Parathyroid adenoma (tissue), 2 donors: ENCODE measurements at regions not wholly inside any gene's neighbourhood (a gene's known extent, or its start where the extent isn't known, plus 50 kb on each side); places are given as distances from the start of the nearest gene placed in this dataset.

ENCODE experiments used
- H2AFZ ChIP-seq: fragments of 300-600 bp; sonication (generic); one replicate; pipeline ENCODE4 v1.7.0; 2017; ENCODE audit warnings: antibody characterized with exemption, mild to moderate bottlenecking
- H3K27ac ChIP-seq: fragments of 300-600 bp; sonication (generic); one replicate; pipeline ENCODE4 v1.7.0; 2017
- H3K27me3 ChIP-seq: fragments of 300-600 bp; sonication (generic); one replicate; pipeline ENCODE4 v1.7.0; 2017; ENCODE audit warnings: low read length; ENCODE audit not compliant: control insufficient read depth, insufficient read depth
- H3K36me3 ChIP-seq: fragments of 300-600 bp; sonication (generic); one replicate; pipeline ENCODE4 v1.7.0; 2017; ENCODE audit warnings: low read length; ENCODE audit not compliant: control insufficient read depth, insufficient read depth
- H3K4me1 ChIP-seq: fragments of 300-600 bp; sonication (generic); one replicate; pipeline ENCODE4 v1.7.0; 2017; ENCODE audit warnings: control low read depth
- H3K4me2 ChIP-seq: fragments of 300-600 bp; sonication (generic); one replicate; pipeline ENCODE4 v1.7.0; 2017; ENCODE audit warnings: low read length
- H3K4me3 ChIP-seq: fragments of 300-600 bp; sonication (generic); one replicate; pipeline ENCODE4 v1.7.0; 2017; ENCODE audit warnings: low read depth, low read length
- H3K79me2 ChIP-seq: fragments of 300-600 bp; sonication (generic); one replicate; pipeline ENCODE4 v1.7.0; 2017; ENCODE audit warnings: control low read depth
- H3K9ac ChIP-seq: fragments of 300-600 bp; sonication (generic); one replicate; pipeline ENCODE4 v1.7.0; 2017; ENCODE audit warnings: mild to moderate bottlenecking
- H3K9me3 ChIP-seq: fragments of 300-600 bp; sonication (generic); one replicate; pipeline ENCODE4 v1.7.0; 2017; ENCODE audit warnings: low read length; ENCODE audit not compliant: control insufficient read depth
- CTCF ChIP-seq: fragments of 300-600 bp; sonication (generic); IDR thresholded peaks from one replicate; pipeline ENCODE4 v1.7.0; 2017; ENCODE audit warnings: antibody characterized with exemption, mild to moderate bottlenecking
- donor health status: primary hyperparathyroidism.

- H3K27ac ChIP-seq: no peak overlapping the region
- no peak overlapping the region for H2AFZ ChIP-seq
- no peaks in the 10 kb centered on the region for H3K27me3 ChIP-seq
- TF ChIP-seq CTCF: no peak
- no peak overlapping the region for H3K9ac ChIP-seq
- H3K36me3 ChIP-seq: no peaks in the 10 kb centered on the region
- no peak overlapping the region for H3K4me3 ChIP-seq
- H3K9me3 ChIP-seq: no peaks in the 10 kb centered on the region
- no peak overlapping the region for H3K4me2 ChIP-seq
- H3K4me1 ChIP-seq: peaks cover 13% of the 10 kb centered on the region
- no peaks in the 10 kb centered on the region for H3K79me2 ChIP-seq
These were observed 524.4 kb upstream of the CDH5 start for GRCh38 chr16:65842067-65842466.

GRCh38 chr16:65838001-65838400 lies 528.5 kb upstream of the CDH5 start:
- Histone ChIP-seq H3K27ac (no peak overlapping the region), H3K4me2 (no peak overlapping the region), H3K9me3 (no peaks in the 10 kb centered on the region), H3K4me1 (peaks cover 13% of the 10 kb centered on the region), H3K36me3 (no peaks in the 10 kb centered on the region), H3K4me3 (no peak overlapping the region), H3K79me2 (no peaks in the 10 kb centered on the region), H3K9ac (no peak overlapping the region), H2AFZ (no peak overlapping the region), H3K27me3 (no peaks in the 10 kb centered on the region)
- TF ChIP-seq CTCF: no peak

GRCh38 chr16:65837464-65837863 lies 529.0 kb upstream of the CDH5 start:
- no peak for TF ChIP-seq CTCF
- H2AFZ ChIP-seq: no peak overlapping the region
- H3K4me3 ChIP-seq: no peak overlapping the region
- H3K4me1 ChIP-seq: peaks cover 13% of the 10 kb centered on the region
- H3K36me3 ChIP-seq: no peaks in the 10 kb centered on the region
- H3K27me3 ChIP-seq: no peaks in the 10 kb centered on the region
- H3K4me2 ChIP-seq: no peak overlapping the region
- H3K9me3 ChIP-seq: no peaks in the 10 kb centered on the region
- no peak overlapping the region for H3K27ac ChIP-seq
- no peak overlapping the region for H3K9ac ChIP-seq
- H3K79me2 ChIP-seq: no peaks in the 10 kb centered on the region

- H3K4me1 ChIP-seq: no peaks in the 10 kb centered on the region
- no peaks in the 10 kb centered on the region for H3K9me3 ChIP-seq
- H3K4me3 ChIP-seq: no peak overlapping the region
- H3K27ac ChIP-seq: no peak overlapping the region
- no peak overlapping the region for H2AFZ ChIP-seq
- no peaks in the 10 kb centered on the region for H3K36me3 ChIP-seq
- no peak overlapping the region for H3K9ac ChIP-seq
- H3K27me3 ChIP-seq: no peaks in the 10 kb centered on the region
- TF ChIP-seq CTCF: no peak
- H3K79me2 ChIP-seq: no peaks in the 10 kb centered on the region
- H3K4me2 ChIP-seq: no peak overlapping the region
These were observed 531.8 kb upstream of the CDH5 start for GRCh38 chr16:65834688-65835087.

- H3K4me1 ChIP-seq: peaks cover 3% of the 10 kb centered on the region
- no peaks in the 10 kb centered on the region for H3K79me2 ChIP-seq
- no peaks in the 10 kb centered on the region for H3K36me3 ChIP-seq
- no peak overlapping the region for H3K4me2 ChIP-seq
- no peak overlapping the region for H3K4me3 ChIP-seq
- H3K9ac ChIP-seq: no peak overlapping the region
- H3K27ac ChIP-seq: peak overlapping the region; percentile 3
- TF ChIP-seq CTCF: no peak
- no peaks in the 10 kb centered on the region for H3K9me3 ChIP-seq
- no peaks in the 10 kb centered on the region for H3K27me3 ChIP-seq
- H2AFZ ChIP-seq: no peak overlapping the region
These were observed 533.2 kb upstream of the CDH5 start for GRCh38 chr16:65833171-65833871.
